Liver (tissue), 3 donors: ENCODE measurements at regions not wholly inside any gene's neighbourhood (a gene's known extent, or its start where the extent isn't known, plus 50 kb on each side); places are given as distances from the start of the nearest gene placed in this dataset.

ENCODE experiments used
- CTCF ChIP-seq: fragments of 150-350 bp; IDR thresholded peaks from 2 replicates; pipeline ENCODE4 v1.5.1; 2017; ENCODE audit warnings: improper control_type of control experiment, low read depth, low read length; ENCODE audit not compliant: missing input control
- EGR1 ChIP-seq, 2 donors: IDR thresholded peaks; 2 replicates each; pipeline ENCODE4 v1.6.1; 2016 to 2018; ENCODE audit warnings: antibody characterized with exemption in 2 of 2, low read depth in 2 of 2
- FOXA1 ChIP-seq: IDR thresholded peaks from 2 replicates; pipeline ENCODE4 v1.6.1; 2016; ENCODE audit warnings: antibody characterized with exemption
- GABPA ChIP-seq, 2 donors: IDR thresholded peaks in 1 of 2; conservative IDR thresholded peaks in 1 of 2; 2 replicates each; pipeline ENCODE4 v1.6.1; 2016; ENCODE audit warnings: antibody characterized with exemption in 2 of 2, mild to moderate bottlenecking in 1 of 2, moderate library complexity in 1 of 2
- HNF4G ChIP-seq: IDR thresholded peaks from 2 replicates; pipeline ENCODE4 v1.6.1; 2016; ENCODE audit warnings: antibody characterized with exemption
- JUND ChIP-seq, 2 donors: IDR thresholded peaks; 2 replicates each; pipeline ENCODE4 v1.6.1; 2016; ENCODE audit warnings: antibody characterized with exemption in 2 of 2
- RAD21 ChIP-seq, 2 donors: IDR thresholded peaks; 2 replicates each; pipeline ENCODE4 v1.6.1; 2016; ENCODE audit warnings: antibody characterized with exemption in 2 of 2, mild to moderate bottlenecking in 2 of 2
- RXRA ChIP-seq, 2 donors: IDR thresholded peaks; 2 replicates each; pipeline ENCODE4 v1.6.1; 2017 to 2018; ENCODE audit warnings: antibody characterized with exemption in 2 of 2, mild to moderate bottlenecking in 1 of 2
- TAF1 ChIP-seq: conservative IDR thresholded peaks from 2 replicates; pipeline ENCODE4 v1.6.1; 2016; ENCODE audit warnings: antibody characterized with exemption, mild to moderate bottlenecking
- YY1 ChIP-seq: IDR thresholded peaks from 2 replicates; pipeline ENCODE4 v1.6.1; 2016; ENCODE audit warnings: antibody characterized with exemption, mild to moderate bottlenecking
- TF ChIP-seq, protein P1 (sequence below): IDR thresholded peaks from 2 replicates; pipeline ENCODE4 v1.6.1; 2016; ENCODE audit warnings: antibody characterized with exemption
- TF ChIP-seq, protein P2 (sequence below): IDR thresholded peaks from 2 replicates; pipeline ENCODE4 v1.6.1; 2016; ENCODE audit warnings: antibody characterized with exemption
- TF ChIP-seq, protein P3 (sequence below): IDR thresholded peaks from 2 replicates; pipeline ENCODE4 v1.6.1; 2016; ENCODE audit warnings: antibody characterized with exemption, mild to moderate bottlenecking
- donor health status: healthy.
- donor health status: healthy.

DNA sequence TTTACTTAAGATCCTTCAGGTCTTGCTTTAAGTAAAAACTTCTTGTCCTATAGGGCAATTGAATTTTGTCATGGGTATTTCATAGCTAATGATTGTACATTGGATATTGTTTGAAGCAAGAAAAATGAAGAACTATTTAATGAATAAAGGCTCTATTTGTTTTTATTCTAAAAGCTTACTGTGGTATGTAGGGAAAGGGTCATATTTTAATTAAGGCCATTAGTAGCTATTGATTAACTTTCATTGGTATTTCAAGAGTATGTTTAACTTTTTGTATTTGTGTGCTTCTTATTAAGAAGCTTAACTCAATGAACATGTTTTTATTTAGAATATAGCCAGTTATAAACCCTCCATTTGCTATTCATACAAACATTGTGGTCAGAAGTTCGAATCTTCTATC lies 1951.8 kb upstream of the ADGRL3 start:
- TF ChIP-seq EGR1 (IDR thresholded peaks at IDR 0.05; ENCODE audit: low read depth in 2 of 2) (no peak), CTCF (no peak), YY1 (no peak), JUND (IDR thresholded peaks at IDR 0.05) (no peak), RAD21 (IDR thresholded peaks at IDR 0.05) (no peak), FOXA1 (no peak), HNF4G (no peak), TAF1 (no peak), GABPA (IDR thresholded peaks at IDR 0.05 in 1 of 2, conservative IDR thresholded peaks at IDR 0.05 in 1 of 2) (no peak), RXRA (IDR thresholded peaks at IDR 0.05) (peak in 1 of 2 donors; percentile 37)
- TF ChIP-seq, protein P1, sequence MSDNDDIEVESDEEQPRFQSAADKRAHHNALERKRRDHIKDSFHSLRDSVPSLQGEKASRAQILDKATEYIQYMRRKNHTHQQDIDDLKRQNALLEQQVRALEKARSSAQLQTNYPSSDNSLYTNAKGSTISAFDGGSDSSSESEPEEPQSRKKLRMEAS: no peak
- TF ChIP-seq, protein P2, sequence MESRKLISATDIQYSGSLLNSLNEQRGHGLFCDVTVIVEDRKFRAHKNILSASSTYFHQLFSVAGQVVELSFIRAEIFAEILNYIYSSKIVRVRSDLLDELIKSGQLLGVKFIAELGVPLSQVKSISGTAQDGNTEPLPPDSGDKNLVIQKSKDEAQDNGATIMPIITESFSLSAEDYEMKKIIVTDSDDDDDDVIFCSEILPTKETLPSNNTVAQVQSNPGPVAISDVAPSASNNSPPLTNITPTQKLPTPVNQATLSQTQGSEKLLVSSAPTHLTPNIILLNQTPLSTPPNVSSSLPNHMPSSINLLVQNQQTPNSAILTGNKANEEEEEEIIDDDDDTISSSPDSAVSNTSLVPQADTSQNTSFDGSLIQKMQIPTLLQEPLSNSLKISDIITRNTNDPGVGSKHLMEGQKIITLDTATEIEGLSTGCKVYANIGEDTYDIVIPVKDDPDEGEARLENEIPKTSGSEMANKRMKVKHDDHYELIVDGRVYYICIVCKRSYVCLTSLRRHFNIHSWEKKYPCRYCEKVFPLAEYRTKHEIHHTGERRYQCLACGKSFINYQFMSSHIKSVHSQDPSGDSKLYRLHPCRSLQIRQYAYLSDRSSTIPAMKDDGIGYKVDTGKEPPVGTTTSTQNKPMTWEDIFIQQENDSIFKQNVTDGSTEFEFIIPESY: no peak
- TF ChIP-seq, protein P3, sequence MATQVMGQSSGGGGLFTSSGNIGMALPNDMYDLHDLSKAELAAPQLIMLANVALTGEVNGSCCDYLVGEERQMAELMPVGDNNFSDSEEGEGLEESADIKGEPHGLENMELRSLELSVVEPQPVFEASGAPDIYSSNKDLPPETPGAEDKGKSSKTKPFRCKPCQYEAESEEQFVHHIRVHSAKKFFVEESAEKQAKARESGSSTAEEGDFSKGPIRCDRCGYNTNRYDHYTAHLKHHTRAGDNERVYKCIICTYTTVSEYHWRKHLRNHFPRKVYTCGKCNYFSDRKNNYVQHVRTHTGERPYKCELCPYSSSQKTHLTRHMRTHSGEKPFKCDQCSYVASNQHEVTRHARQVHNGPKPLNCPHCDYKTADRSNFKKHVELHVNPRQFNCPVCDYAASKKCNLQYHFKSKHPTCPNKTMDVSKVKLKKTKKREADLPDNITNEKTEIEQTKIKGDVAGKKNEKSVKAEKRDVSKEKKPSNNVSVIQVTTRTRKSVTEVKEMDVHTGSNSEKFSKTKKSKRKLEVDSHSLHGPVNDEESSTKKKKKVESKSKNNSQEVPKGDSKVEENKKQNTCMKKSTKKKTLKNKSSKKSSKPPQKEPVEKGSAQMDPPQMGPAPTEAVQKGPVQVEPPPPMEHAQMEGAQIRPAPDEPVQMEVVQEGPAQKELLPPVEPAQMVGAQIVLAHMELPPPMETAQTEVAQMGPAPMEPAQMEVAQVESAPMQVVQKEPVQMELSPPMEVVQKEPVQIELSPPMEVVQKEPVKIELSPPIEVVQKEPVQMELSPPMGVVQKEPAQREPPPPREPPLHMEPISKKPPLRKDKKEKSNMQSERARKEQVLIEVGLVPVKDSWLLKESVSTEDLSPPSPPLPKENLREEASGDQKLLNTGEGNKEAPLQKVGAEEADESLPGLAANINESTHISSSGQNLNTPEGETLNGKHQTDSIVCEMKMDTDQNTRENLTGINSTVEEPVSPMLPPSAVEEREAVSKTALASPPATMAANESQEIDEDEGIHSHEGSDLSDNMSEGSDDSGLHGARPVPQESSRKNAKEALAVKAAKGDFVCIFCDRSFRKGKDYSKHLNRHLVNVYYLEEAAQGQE: no peak
